Loucy (cell line): ENCODE measurements at regions not wholly inside any gene's neighbourhood (a gene's known extent, or its start where the extent isn't known, plus 50 kb on each side); places are given as distances from the start of the nearest gene placed in this dataset.

Experiments
- CTCF ChIP-seq: fragments of 200-600 bp; sonication (generic); conservative IDR thresholded peaks from 2 replicates; pipeline ENCODE4 v1.5.1; 2014; ENCODE audit warnings: mild to moderate bottlenecking, antibody characterized with exemption, low read length
- EZH2phosphoT487 ChIP-seq: fragments of 200-600 bp; IDR thresholded peaks from 2 replicates; pipeline ENCODE4 v1.6.1; 2018; ENCODE audit warnings: antibody characterized with exemption, mild to moderate bottlenecking, moderate library complexity, borderline replicate concordance

- no peak for TF ChIP-seq CTCF
- no peak for TF ChIP-seq EZH2phosphoT487
Observed at GRCh38 chr12:46977871-46978375, 101.5 kb upstream of the PCED1B start.
